HG02610 (cell line): ENCODE measurements at regions not wholly inside any gene's neighbourhood (a gene's known extent, or its start where the extent isn't known, plus 50 kb on each side); places are given as distances from the start of the nearest gene placed in this dataset.

ENCODE experiments used
- ATAC-seq: cut with Tn5 transposase; IDR thresholded peaks from one replicate; pipeline ENCODE4 v1.9.1; 2021; ENCODE audit warnings: mild to moderate bottlenecking, moderate library complexity; ENCODE audit not compliant: unreplicated experiment

- no peak for ATAC-seq
Observed at GRCh38 chr5:4740156-4740555, 400.0 kb upstream of the ADAMTS16 start.

GRCh38 chr5:4758550-4758949, 381.6 kb upstream of the ADAMTS16 start:
- ATAC-seq, result no peak

- no peak for ATAC-seq
Observed at GRCh38 chr5:4758996-4759395, 381.1 kb upstream of the ADAMTS16 start.

- no peak for ATAC-seq
Observed at GRCh38 chr5:4762316-4762715, 377.8 kb upstream of the ADAMTS16 start.

GRCh38 chr5:4765411-4765810, 374.7 kb upstream of the ADAMTS16 start:
- ATAC-seq, result no peak

- ATAC-seq, result no peak
Observed at GRCh38 chr5:4766101-4766500, 374.0 kb upstream of the ADAMTS16 start.

GRCh38 chr5:4772591-4772990, 367.5 kb upstream of the ADAMTS16 start:
- ATAC-seq, result no peak

GRCh38 chr5:4773827-4774317, 366.3 kb upstream of the ADAMTS16 start:
- ATAC-seq, result no peak

GRCh38 chr5:4777435-4777834, 362.7 kb upstream of the ADAMTS16 start:
- no peak for ATAC-seq

GRCh38 chr5:4780633-4781032, 359.5 kb upstream of the ADAMTS16 start:
- no peak for ATAC-seq

GRCh38 chr5:4781299-4781698, 358.8 kb upstream of the ADAMTS16 start:
- no peak for ATAC-seq

- no peak for ATAC-seq
Observed at GRCh38 chr5:4785971-4786370, 354.2 kb upstream of the ADAMTS16 start.

GRCh38 chr5:4797445-4797844, 342.7 kb upstream of the ADAMTS16 start:
- ATAC-seq, result no peak

- no peak for ATAC-seq
Observed at GRCh38 chr5:4802044-4802443, 338.1 kb upstream of the ADAMTS16 start.

- no peak for ATAC-seq
Observed at GRCh38 chr5:4804691-4805360, 335.3 kb upstream of the ADAMTS16 start.

GRCh38 chr5:4815002-4815401, 325.1 kb upstream of the ADAMTS16 start:
- ATAC-seq, result no peak

- ATAC-seq, result no peak
Observed at GRCh38 chr5:4817767-4818166, 322.4 kb upstream of the ADAMTS16 start.

- ATAC-seq, result no peak
Observed at GRCh38 chr5:4831325-4831724, 308.8 kb upstream of the ADAMTS16 start.

GRCh38 chr5:4832471-4832870, 307.7 kb upstream of the ADAMTS16 start:
- ATAC-seq, result no peak

- no peak for ATAC-seq
Observed at GRCh38 chr5:4833104-4833738, 306.9 kb upstream of the ADAMTS16 start.

GRCh38 chr5:4837489-4838058, 302.6 kb upstream of the ADAMTS16 start:
- ATAC-seq, result no peak

- no peak for ATAC-seq
Observed at GRCh38 chr5:4845221-4845620, 294.9 kb upstream of the ADAMTS16 start.
